ENCODE measurements at regions not wholly inside any gene's neighbourhood (a gene's known extent, or its start where the extent isn't known, plus 50 kb on each side); places are given as distances from the start of the nearest gene placed in this dataset.

DNA sequence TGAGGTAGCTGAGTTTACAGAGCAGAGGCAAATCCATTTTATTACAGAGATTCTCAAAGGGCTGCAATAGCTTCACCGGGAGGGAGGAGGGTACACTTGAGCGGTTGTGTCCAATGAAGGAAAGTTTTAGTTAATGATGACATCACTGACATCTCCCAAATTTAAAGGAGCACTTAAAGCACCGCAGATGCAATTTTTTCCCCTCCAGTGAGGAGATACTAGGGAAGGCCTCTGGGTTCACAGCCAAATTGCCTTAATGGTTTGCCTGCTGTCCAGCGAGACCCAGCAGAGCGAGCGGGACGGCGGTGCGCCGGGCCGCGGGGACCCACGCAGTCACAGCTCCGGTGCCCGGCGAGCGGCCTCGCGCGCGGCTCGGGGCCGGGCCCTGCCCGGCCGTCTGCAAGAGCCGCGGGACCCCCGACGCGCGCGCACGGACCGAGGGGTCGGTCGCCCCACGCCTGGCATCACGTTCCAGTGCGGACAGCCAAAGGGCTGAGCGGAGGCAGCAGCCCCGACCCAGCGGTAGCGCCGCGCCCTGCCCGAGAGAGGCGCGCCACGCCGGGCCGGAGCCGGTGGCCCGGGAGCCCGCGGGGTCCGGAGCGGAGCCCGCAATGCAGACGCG lies 160.5 kb upstream of the CHRNA7 start:
- DNase-seq (ENCODE audit: low read depth), result no peak
- TF ChIP-seq CTCF (IDR thresholded peaks at IDR 0.05; ENCODE audit: insufficient read depth, low read depth, low read length), result no peak
- H3K4me3 ChIP-seq (ENCODE audit: low read depth, low read length), result no peak overlapping the region

DNA sequence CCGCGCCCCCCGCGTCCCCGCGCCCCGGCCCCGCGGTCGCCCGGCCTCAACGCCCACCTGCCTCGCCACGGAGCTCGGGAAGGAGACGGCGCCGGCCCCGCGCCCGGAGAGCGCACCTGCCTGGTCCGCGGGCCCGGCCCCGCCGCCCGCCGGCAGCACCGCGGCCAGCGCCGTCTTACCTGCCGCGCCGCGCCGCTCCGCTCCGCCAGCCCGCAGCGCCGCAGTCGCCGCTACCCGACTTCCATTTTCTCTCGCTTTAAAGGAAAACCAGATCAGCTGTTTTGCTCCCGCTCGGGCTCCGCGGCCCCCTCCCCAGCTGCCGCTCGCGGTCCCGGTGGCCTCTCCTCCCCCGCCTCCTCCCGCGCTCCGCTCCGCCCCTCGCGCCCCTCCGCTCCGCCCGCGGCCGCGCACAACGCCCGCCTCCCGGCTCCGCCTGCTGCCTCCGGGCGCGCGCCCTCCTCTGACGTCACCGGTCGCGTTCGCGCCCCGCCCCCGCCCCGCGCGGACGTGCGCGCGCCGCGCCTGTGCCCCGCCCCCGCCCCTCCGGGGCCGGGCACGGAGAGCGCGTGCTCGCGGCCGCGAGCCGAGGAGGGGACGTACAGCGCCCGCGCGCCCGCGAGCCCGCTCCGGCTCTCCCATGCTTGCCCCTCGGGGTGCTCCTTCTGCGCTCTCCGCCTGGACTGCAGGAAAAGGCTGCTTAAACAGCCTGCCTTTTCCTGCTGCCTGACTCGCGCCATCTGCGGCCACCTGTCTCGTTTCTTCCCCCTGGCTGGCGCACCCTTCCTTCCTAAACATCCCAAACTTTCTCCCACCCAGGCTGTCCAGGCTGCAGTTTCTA lies 159.8 kb upstream of the CHRNA7 start, which contains the start of gene OTUD7A:
Gene OTUD7A, minus strand, starts transcription at position 346 of the 838 bp plus-strand sequence.
- DNase-seq (ENCODE audit: low read depth), result peak; percentile 58
- TF ChIP-seq CTCF (IDR thresholded peaks at IDR 0.05; ENCODE audit: insufficient read depth, low read depth, low read length), result no peak
- peak within 1 kb of the TSS; percentile 59 for H3K4me3 ChIP-seq (ENCODE audit: low read depth, low read length)

- no peak for DNase-seq (ENCODE audit: low read depth)
- peak overlapping the region; percentile 55 for H3K4me3 ChIP-seq (ENCODE audit: low read depth, low read length)
- TF ChIP-seq CTCF (IDR thresholded peaks at IDR 0.05; ENCODE audit: insufficient read depth, low read depth, low read length), result no peak
Observed at GRCh38 chr15:31871166-31871886, 159.0 kb upstream of the CHRNA7 start.

- no peak for DNase-seq (ENCODE audit: low read depth)
- no peak for TF ChIP-seq CTCF (IDR thresholded peaks at IDR 0.05; ENCODE audit: insufficient read depth, low read depth, low read length)
Observed at GRCh38 chr15:31871887-31872281, 158.4 kb upstream of the CHRNA7 start.

DNA sequence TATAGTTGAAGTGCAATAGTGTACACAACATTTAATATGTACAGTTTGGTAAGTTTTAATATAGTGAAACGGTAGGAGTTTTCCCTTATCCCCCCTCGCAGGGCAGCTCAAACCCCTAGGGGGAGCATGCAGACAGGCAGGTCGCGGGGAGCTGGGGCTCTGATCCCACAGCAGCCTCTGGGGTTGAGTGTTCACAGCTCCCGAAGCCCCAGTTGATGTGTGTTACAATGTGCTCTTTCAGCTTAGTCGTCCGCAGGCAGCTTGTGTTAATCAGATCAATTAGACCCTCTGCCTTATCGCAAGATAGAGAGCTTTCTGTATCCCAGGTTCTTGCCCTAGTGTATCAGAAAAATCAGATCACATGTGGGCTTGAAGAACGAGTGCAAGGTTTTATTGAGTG lies 143.1 kb upstream of the CHRNA7 start:
- no peak for TF ChIP-seq CTCF (IDR thresholded peaks at IDR 0.05; ENCODE audit: insufficient read depth, low read depth, low read length)
- no peak overlapping the region for H3K4me3 ChIP-seq (ENCODE audit: low read depth, low read length)

More at GRCh38 chr15:31871887-31872281, 158.4 kb upstream of the CHRNA7 start:
- no peak overlapping the region for H3K4me3 ChIP-seq (ENCODE audit: low read depth, low read length)

DNA sequence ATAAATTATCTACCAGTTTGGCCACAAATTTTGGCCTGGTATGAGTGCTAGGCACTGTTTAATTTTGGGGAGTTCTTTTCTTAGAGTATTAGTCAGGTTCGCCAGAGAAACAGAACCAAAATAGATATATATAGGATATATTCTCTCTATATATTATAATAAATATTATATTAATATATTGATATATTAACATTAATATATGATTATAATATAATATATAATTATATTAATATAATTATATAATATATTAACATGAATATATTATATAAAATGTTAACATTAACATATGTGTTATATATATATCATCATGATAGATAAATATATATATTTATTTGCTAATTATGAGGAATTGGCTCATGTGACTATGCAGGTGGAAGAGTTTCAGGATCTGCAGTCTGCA lies 137.8 kb upstream of the CHRNA7 start:
- DNase-seq (ENCODE audit: low read depth), result no peak
- TF ChIP-seq CTCF (IDR thresholded peaks at IDR 0.05; ENCODE audit: insufficient read depth, low read depth, low read length), result no peak
- no peak overlapping the region for H3K4me3 ChIP-seq (ENCODE audit: low read depth, low read length)

More for the DNA sequence above, 143.1 kb upstream of the CHRNA7 start:
- no peak for DNase-seq (ENCODE audit: low read depth)

Measured in fibroblast of villous mesenchyme (primary cell).